Activated CD4-positive, CD25-positive, alpha-beta regulatory T cell treated with anti-CD3 and anti-CD28 coated beads, Interleukin-2, amount 50 U/mL, for 24 hours (primary cell): ENCODE measurements at regions not wholly inside any gene's neighbourhood (a gene's known extent, or its start where the extent isn't known, plus 50 kb on each side); places are given as distances from the start of the nearest gene placed in this dataset.

ENCODE experiments used
- ATAC-seq, 2 donors: fragments of 150-1000 bp; cut with Tn5 transposase; one replicate each; pipeline ENCODE4 v1.10.0; 2021; ENCODE audit warnings: mild to moderate bottlenecking in 1 of 2, moderate library complexity in 1 of 2

DNA sequence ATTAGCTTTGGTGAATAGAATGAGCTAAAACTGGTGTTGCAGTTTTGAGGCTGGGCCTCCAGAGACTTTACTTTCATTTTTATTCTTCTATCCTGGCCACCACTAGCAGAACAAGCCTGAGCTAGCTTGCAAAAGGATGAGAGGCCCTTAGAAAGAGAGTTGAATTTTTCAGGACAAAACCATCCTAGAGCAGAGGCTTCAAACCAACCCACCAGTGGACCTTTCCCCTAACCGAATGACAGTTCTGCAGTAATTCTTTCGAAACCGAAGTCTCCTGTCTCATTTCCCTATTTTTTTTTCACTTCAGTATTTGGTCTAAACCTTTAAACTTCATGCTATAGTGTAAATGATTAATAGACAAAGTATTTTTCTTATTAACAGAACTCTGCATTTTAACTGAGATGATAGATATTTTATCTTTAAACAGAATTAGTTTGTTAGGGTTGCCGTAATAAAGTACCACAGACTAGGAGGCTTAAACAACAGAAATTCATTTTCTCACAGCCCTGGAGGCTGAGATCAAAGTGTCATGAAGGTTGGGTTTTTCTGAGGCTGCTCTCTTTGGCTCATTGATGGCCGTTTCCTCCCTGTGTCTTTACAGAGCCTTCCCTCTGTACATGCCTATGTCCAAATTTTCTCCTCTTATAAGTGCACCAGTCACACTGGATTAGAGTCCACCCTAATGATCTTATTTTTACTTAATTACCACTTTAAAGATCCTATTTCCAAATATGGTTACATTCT is 80.6 kb upstream of the PAK5 start:
- ATAC-seq: no peak

DNA sequence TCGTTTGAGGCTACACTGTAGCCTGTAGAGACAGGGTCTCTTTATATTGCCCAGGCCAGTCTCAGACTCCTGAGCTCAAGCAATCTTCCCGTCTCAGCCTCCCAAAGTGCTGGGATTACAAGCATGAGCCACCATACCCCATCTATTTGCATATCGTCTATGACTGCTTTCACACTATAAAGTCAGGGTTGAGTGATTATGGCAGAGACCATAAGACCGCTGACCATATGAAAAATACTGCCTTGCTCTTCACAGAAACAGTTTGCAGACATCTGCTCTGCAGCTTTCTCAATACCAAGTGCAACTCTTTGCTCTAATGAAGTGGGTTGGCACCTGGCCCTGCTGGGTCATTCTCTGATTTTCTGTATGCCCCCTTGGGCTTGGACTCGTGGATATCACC is 79.5 kb upstream of the PAK5 start:
- ATAC-seq: no peak

DNA sequence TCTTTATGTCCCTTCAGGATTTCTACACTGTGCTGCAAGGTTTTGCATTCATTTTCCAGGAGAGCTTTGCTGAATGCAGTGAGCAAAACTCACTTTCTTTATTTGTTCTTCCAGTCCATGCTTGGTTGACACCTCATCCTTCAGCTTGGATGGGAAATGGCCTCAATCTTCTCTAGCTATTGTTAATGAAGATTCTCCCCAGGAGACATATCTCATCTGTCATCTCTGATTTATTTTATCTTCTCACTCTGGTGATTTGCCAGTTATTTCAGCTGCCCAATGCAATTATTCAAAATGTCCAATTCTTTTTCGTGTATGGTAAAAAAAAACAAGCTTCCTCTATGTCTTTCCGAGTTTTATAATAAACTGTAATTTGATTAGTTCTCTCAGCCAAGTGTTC is 77.9 kb upstream of the PAK5 start:
- no peak for ATAC-seq

DNA sequence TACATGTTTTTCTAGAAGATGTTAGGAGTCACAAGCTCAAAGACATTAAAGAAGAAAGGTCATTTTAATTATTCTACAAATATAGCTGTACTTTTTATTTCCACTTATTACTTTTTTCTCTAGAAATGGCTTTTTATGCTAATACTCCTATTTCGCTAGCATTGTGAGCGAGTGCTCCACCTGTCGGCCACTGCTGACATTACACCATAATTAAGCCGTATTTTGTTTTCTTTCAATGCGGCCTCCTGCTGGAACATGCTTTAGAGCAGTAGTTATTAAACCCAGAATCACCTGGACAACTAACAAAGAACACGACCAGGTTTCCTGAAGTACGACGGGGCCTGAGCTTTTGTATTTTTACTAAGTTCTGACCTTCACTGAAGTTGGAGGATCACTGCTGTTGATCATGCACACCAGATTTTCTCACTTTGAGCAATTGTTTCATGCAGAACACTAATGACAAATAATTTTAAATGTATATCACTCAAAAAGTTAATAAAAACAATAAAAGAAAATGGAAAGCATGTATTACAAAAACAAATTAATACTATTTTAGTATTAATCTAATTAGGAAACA is 74.1 kb upstream of the PAK5 start:
- no peak for ATAC-seq

DNA sequence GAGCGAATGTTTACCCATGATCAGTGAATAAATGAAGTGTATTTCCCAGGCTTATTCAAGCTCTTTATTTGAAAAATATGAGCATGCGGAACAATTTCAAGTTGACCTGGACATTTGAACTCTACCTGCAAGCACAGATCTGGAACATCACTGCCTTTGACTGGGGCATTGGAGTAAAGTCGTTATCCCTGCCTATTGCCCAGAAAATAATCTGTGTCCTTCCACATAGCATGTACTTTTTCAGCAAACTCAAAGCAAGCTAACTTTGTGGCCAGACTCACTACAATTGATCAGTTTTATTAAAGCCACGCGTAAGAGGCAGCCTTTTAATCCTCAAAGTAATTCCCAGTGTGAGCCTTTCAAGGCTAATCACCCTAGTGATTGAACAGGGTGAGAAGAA is 73.4 kb upstream of the PAK5 start:
- no peak for ATAC-seq

DNA sequence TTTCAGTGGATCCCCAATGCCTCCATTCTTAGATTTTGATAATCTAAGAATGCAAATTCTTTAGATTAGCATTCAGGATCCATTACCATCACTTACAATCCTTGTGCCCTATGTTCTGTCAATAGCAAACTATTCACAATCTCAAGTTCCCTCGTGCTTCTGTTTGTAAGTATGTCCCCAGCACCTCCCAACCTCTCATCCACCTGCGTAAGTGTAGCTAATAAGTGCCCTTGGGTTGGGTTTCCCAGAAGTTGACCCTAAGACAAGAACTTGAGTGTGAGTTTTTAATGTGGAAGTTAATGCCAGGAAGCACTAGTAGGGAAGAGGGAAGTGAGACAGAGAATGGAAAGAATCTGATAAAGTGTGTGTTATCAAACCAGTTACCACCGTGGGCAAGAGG is 72.6 kb upstream of the PAK5 start:
- ATAC-seq: no peak

DNA sequence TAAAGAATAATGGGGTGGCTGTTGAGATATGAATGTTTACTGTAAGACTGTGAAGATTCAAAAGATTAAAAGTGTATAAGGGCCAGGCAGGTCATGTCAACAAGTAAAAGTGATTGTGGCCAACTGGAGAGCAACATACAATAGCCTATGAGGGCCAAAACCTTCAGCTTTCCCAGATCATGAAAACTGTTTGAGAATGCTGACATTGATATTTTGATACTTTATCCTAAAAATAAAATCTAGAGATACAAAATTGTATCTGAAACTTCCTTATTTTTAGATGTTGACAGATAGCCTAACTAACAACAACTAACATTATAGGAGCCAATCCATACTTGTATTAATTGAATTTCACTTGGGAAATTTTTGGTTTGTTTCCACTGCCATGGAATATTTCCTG is 70.3 kb upstream of the PAK5 start:
- no peak for ATAC-seq

DNA sequence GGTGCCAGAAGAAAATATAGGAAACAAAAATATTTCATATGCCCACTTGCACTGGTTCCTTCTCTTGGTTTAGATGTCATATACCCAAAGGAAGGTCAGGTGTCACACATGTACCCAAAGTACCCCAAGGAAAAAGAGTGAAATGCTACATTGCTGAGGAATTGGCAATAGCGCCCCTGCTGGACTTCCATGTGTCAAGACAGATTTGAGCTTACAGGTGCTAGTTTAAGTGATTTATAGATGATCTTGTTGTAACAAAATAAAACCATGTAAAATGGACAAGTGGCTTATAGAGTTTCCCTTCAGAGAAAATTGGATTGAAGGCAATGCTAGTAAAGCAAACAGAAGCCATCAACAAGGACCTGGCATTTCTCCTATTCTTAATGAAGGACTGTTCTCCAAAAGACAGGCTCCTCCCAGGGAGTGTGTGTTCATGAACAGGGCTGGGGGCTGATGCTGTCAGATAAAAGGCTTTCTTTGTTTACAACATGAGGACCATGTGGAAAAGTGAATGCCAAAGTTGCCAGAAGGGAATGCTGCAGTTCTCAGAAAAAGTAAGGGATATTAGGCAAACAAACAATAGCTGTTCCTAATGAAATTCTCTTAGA is 64.3 kb upstream of the PAK5 start:
- no peak for ATAC-seq

DNA sequence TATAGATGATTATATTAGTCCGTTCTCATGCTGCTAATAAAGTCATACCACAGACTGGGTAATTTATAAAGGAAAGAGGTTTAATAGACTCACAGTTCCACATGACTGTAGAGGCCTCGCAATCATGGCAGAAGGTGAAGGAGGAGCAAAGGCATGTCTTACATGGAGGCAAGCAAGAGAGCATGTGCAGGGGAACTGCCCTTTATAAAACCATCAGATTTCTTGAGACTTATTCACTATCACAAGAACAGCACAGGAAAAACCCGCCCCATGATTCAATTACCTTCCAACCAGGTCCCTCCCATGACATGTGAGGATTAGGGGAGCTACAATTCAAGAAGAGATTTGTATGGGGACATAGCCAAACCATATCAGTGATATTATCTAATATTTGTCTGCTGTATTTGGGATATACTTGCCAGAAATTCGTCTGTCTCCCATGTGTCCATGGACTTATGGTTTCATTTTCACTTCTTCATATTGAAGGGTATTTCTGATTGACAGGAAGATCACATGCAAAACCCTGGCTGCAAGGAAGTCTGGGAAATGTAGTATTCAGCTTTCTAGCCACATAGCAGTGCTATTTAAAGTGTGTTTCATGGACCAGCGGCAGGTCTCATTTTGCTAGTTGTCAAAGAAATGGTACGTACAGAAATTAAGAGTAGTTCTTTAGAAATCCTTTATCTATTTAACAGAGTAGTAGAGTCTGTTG is 50.5 kb upstream of the PAK5 start:
- ATAC-seq: no peak
